Progenitor cell of endocrine pancreas (in vitro differentiated cells): ENCODE measurements at regions not wholly inside any gene's neighbourhood (a gene's known extent, or its start where the extent isn't known, plus 50 kb on each side); places are given as distances from the start of the nearest gene placed in this dataset.

Source experiments
- DNase-seq: peaks from one replicate; pipeline ENCODE4 v3.0.0; 2021; ENCODE audit warnings: low spot score; ENCODE audit not compliant: unreplicated experiment
- H3K27ac Mint-ChIP-seq: 2 replicates; pipeline ENCODE4 v1.8.0; 2021; ENCODE audit warnings: mild to moderate bottlenecking, moderate library complexity, mixed read lengths
- H3K27me3 Mint-ChIP-seq: 2 replicates; pipeline ENCODE4 v1.8.0; 2021; ENCODE audit warnings: mixed read lengths
- H3K36me3 Mint-ChIP-seq: 2 replicates; pipeline ENCODE4 v1.8.0; 2022; ENCODE audit warnings: mixed read lengths; ENCODE audit not compliant: insufficient read depth
- H3K4me1 Mint-ChIP-seq: 2 replicates; pipeline ENCODE4 v1.8.0; 2021; ENCODE audit warnings: low read depth, mixed read lengths
- H3K4me3 Mint-ChIP-seq: 2 replicates; pipeline ENCODE4 v1.8.0; 2021; ENCODE audit warnings: low read depth, mild to moderate bottlenecking, moderate library complexity, mixed read lengths
- H3K9me3 Mint-ChIP-seq: 2 replicates; pipeline ENCODE4 v1.8.0; 2021; ENCODE audit warnings: low read depth, mixed read lengths
- CTCF ChIP-seq: fragments of 200-600 bp; sonication (generic); IDR thresholded peaks from one replicate; pipeline ENCODE4 v1.5.0; 2021; ENCODE audit warnings: antibody characterized with exemption, mild to moderate bottlenecking; ENCODE audit not compliant: unreplicated experiment

GRCh38 chr5:53425687-53426511 lies 54.5 kb upstream of the FST start:
- H3K27ac Mint-ChIP-seq, result no peak overlapping the region
- H3K36me3 Mint-ChIP-seq, result no peaks in the 10 kb centered on the region
- peak; percentile 50 for TF ChIP-seq CTCF
- H3K4me3 Mint-ChIP-seq, result no peak overlapping the region
- no peak for DNase-seq
- peaks cover 5% of the 10 kb centered on the region for H3K4me1 Mint-ChIP-seq
- H3K9me3 Mint-ChIP-seq, result no peaks in the 10 kb centered on the region
- peaks cover 4% of the 10 kb centered on the region for H3K27me3 Mint-ChIP-seq

- peaks cover 5% of the 10 kb centered on the region for H3K4me1 Mint-ChIP-seq
- H3K9me3 Mint-ChIP-seq, result no peaks in the 10 kb centered on the region
- peaks cover 4% of the 10 kb centered on the region for H3K27me3 Mint-ChIP-seq
- no peaks in the 10 kb centered on the region for H3K36me3 Mint-ChIP-seq
- no peak overlapping the region for H3K27ac Mint-ChIP-seq
- H3K4me3 Mint-ChIP-seq, result no peak overlapping the region
- no peak for DNase-seq
- no peak for TF ChIP-seq CTCF
These were observed 54.0 kb upstream of the FST start for GRCh38 chr5:53426512-53426830.

- H3K4me3 Mint-ChIP-seq, result no peak overlapping the region
- peaks cover 4% of the 10 kb centered on the region for H3K27me3 Mint-ChIP-seq
- no peaks in the 10 kb centered on the region for H3K9me3 Mint-ChIP-seq
- DNase-seq, result no peak
- no peak for TF ChIP-seq CTCF
- peaks cover 5% of the 10 kb centered on the region for H3K4me1 Mint-ChIP-seq
- H3K36me3 Mint-ChIP-seq, result no peaks in the 10 kb centered on the region
- no peak overlapping the region for H3K27ac Mint-ChIP-seq
These were observed 53.6 kb upstream of the FST start for GRCh38 chr5:53426878-53427277.

- H3K27ac Mint-ChIP-seq, result no peak overlapping the region
- H3K36me3 Mint-ChIP-seq, result no peaks in the 10 kb centered on the region
- peaks cover 1% of the 10 kb centered on the region for H3K27me3 Mint-ChIP-seq
- no peak overlapping the region for H3K4me3 Mint-ChIP-seq
- H3K4me1 Mint-ChIP-seq, result peaks cover 5% of the 10 kb centered on the region
- H3K9me3 Mint-ChIP-seq, result no peaks in the 10 kb centered on the region
- no peak for TF ChIP-seq CTCF
- DNase-seq, result no peak
These were observed 52.5 kb upstream of the FST start for GRCh38 chr5:53427965-53428364.

GRCh38 chr5:53429706-53430105 lies 50.7 kb upstream of the FST start:
- no peaks in the 10 kb centered on the region for H3K36me3 Mint-ChIP-seq
- no peak overlapping the region for H3K4me3 Mint-ChIP-seq
- no peak for DNase-seq
- H3K27ac Mint-ChIP-seq, result no peak overlapping the region
- H3K27me3 Mint-ChIP-seq, result no peaks in the 10 kb centered on the region
- no peak for TF ChIP-seq CTCF
- H3K9me3 Mint-ChIP-seq, result no peaks in the 10 kb centered on the region
- H3K4me1 Mint-ChIP-seq, result peaks cover 6% of the 10 kb centered on the region
